HG02938 (cell line): ENCODE measurements at regions not wholly inside any gene's neighbourhood (a gene's known extent, or its start where the extent isn't known, plus 50 kb on each side); places are given as distances from the start of the nearest gene placed in this dataset.
A peak's percentile ranks its signal among the peaks of the same experiment; 100 is the strongest.

ENCODE experiments used
- ATAC-seq: cut with Tn5 transposase; IDR thresholded peaks from one replicate; pipeline ENCODE4 v1.9.1; 2021; ENCODE audit warnings: mild to moderate bottlenecking, moderate library complexity; ENCODE audit not compliant: unreplicated experiment

DNA sequence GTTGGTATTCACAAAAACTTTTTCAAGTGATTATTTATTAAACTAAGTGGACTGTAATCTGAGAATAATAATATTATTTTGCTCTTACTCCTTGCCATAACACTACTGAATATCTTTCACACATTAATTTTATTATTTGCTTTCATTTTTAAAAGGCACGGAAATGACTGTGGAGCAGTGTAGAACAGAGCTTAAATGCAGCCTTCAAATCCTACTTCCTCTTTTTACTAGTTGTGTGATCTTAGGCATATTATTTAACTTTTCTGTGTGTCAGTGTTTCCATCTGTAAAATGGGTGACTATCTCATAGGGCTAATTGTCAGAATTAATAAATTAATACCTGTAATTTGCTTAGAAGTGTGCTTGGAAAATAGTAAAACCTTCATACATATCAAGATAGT, 55.5 kb upstream of the SLC8A1 start:
- peak; percentile 93 for ATAC-seq

DNA sequence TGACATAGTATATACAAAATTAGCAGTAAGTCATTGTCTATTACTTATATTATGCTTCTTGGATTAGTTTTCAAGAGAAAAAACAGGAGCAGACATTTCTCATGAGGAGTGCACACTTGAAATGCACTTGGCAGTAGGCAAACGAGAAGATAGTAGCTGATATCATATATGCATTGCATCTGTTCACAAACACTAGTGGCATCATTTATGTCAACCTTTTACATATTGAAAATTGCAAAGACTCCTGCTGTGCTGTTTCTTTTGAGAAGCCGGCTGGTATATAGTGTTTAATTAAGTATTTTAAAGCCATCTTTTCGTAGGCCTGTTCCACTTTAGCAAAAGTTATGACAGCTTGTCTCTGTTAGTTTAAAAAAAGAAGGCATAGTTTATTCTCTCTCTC, 58.4 kb upstream of the SLC8A1 start:
- no peak for ATAC-seq

DNA sequence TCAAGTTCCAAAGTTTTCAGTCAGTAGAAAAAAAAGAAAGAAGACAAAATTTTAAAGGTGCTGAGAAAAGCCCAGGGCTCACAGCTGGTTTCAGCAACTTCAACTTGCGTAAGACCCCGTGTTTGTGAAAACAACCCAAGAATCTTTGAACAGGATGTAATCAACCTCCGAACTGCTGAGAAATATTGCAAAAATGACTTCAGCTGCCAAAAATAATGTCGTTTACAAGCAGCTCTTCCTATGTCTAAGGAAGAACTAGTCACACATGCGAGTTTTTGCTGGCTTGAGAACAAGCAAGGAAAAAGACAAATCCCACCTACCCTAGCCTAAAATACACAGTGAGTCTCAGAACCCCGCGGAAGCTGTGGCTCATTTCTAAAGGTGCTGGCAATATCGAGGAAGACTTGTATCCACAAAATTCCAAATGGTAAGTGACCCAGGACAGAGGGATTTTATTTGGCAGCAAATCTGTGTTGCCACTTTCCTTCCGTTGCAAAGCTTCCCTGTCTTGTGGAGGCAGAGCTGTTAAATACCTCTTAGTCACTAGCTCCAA, 59.8 kb upstream of the SLC8A1 start:
- no peak for ATAC-seq

DNA sequence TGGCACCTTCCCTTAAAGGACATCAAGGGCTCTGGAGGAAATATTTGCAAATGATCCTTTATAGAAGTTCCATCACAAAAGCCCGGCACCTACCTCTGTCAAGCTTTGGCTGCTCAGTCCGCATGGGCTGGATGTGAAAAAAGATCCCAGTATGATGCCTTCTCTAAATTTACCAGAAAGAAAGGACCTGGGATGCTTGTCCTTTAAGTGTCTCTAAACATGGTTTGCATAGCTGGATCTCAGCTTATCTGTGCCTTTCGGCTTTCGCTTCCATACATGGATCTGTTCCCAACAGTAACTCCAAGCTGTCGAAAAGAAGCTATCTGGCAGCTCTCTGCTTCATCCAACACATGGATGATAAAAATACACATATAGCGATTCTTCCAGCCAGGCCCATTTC, 60.4 kb upstream of the SLC8A1 start:
- no peak for ATAC-seq

DNA sequence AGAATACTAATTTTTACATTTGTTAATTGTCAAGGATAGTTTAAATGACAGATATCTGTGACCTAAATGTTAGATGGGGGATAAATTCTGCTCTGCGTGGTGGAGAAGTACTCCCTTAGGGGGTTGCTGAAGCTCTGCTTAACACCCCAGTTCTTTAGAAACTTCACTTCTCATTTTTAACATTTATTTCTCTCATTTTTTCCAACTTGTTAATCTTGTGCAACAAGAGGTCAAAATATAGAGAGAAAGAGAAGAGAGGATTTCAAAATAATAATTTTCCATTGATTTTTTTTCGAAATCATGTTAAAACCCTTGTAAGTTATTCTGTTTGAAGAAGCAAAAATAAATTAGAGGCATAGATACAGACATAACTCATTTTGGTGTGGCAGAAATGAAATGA, 61.3 kb upstream of the SLC8A1 start:
- ATAC-seq = no peak

DNA sequence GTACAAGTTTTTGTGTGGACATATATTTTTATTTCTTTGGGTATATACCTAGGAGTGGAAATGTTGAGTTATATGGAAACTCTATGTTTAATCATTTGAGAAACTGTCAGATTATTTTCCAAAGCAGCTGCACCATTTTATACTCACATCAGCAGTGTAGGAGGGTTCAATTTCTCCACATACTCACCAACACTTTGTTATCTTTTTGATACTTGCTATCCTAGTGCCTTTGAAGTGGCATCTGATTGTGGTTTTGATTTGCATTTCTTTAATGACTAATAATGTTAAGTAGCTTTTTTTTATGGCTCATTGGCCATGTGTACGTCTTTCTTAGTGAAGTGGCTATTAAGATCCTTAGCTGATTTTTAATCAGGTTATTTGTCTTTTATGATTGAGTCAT, 64.7 kb upstream of the SLC8A1 start:
- no peak for ATAC-seq

DNA sequence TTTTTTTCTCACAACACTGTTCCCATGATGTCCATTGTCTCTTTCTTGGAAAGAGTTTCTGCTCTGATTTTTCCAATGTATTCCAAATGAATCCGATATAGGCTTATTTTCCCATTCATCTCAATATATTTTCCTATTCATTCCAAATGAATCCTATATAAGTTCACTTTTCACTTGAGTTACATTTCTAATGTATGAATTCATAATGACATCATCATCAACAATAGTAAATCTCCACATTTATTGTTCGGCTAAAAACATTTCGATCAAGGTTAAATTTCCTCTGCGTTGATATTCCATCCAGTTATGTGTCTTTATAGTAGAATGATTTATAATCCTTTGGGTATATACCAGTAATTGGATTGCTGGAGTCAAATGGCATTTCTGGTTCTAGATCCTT, 76.7 kb upstream of the SLC8A1 start:
- no peak for ATAC-seq

DNA sequence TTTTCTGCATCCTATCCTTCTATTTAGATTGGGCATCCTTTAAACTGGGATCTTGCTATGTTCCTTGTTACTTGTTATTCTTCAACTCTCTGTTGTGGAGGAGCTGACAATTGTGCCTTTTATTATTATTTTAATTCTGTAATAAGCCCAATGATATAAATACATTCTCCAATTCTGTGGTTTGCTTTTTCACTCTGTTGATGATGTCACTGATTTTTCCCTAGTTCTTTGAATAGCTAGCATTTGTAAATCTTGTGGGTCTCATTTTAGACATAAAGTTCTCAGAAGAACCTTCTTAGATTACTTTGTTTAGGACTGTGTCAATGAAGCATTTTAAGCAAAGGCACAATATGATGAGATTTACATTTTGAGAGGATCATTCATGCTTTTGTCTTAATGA, 79.5 kb upstream of the SLC8A1 start:
- no peak for ATAC-seq

DNA sequence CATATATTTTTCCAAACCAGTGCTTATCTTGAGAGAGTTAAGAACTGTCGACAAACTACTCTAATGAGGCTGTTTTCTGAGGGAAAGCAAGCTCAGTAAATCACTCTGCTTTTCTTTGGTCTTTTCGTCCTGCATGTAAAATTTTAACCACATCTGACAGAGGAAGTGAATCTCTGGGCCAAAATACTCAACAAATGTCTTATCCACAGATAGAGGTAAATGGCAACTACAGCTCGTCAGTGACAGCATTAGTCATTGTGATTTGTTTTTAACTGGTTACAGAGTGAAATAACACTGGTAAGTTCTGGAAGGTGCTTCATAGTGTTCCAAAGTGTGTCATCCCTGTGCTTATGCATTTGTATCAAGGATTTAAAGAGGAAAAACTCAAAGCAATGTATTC, 82.6 kb upstream of the SLC8A1 start:
- no peak for ATAC-seq

DNA sequence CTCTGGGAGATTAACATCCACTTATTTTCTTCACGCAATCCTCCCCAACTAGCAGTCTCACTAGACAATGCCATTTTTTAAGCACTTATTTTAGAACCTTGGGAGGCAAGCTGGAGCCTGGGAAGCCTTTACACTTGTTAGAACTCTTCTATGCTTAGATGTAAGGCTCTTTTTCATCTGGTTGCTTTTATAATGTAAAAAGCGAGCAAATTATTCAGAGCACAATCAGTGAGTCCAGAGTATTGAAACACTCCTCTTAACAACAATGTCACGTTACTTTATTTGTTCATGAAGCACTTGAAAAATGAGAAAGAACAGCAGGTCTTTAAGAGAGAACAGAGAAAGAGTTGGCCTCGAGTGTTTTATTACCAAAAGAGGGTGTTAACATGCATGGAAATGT, 84.1 kb upstream of the SLC8A1 start:
- ATAC-seq = no peak

DNA sequence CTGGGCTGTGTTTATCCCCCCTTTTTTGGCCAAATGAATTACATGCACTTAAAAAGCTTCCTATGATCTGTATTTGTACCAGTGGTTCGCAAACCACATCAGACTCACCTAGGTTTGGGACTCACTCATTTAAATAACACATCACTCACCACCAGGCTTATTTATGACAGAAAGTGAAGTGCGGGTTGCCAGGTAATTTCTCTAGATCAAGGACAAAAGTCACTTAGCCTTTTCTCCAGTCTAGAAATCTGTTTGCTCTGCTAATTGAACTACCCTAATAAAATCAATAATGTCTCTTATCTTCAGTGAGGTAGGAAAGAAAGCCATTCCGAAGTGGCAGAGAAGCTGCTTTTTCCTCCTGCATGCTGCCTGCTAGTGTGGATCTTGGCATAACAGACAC, 88.1 kb upstream of the SLC8A1 start:
- ATAC-seq = no peak

DNA sequence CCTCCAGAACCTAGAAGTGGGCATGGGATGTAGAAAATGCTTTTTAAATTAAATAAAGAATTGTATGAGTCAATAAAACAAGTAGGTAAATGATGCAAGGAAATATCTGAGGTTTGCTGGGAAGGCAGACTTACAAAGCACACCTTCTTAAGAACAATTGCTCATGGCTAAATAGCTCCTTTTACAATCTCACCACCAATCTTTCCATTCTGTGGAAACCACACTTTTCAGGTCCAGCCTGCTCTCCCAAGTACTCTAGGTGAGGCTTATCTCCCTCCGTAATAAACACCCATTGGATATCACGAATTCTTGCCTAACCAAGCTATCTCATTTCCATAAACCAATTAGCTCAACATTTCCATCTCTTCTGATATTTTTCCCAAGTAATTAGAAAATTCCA, 91.5 kb upstream of the SLC8A1 start:
- ATAC-seq = no peak

DNA sequence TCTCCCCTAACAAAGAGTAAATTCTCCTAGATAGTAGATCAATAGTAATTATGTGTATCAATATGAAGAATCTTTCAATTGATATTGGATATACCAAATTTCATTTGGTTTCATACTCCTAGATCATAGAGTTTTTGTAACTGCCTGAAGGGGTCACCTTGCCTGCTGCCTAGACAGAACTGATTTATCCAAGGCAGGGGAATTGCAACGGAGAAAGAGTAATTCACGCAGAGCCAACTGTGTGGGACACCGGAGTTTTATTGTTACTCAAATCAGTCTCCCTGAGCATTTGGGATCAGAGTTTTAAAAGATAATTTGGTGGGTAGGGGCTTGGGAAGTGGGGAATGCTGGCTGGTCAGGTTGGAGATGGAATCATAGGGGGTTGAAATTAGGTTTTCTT, 92.2 kb upstream of the SLC8A1 start:
- ATAC-seq = no peak

DNA sequence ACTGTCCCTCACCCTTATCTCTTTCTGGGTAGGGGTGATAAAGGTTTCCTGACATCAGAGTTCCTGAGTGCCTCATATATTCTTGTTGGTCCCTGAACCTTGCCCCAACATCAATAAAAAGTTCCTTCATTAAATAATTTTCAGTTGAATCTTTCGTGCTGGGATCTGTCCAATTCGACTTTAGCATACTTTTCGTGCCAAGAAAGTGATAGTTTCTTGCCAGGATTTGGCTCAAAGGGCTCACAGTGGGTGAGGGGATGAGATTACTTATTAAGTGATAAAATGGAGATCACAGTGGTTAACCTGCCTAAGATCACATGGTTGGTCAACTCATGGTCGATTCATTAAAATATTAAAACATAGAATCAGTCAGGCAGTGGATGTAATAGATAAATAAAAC, 93.8 kb upstream of the SLC8A1 start:
- no peak for ATAC-seq

DNA sequence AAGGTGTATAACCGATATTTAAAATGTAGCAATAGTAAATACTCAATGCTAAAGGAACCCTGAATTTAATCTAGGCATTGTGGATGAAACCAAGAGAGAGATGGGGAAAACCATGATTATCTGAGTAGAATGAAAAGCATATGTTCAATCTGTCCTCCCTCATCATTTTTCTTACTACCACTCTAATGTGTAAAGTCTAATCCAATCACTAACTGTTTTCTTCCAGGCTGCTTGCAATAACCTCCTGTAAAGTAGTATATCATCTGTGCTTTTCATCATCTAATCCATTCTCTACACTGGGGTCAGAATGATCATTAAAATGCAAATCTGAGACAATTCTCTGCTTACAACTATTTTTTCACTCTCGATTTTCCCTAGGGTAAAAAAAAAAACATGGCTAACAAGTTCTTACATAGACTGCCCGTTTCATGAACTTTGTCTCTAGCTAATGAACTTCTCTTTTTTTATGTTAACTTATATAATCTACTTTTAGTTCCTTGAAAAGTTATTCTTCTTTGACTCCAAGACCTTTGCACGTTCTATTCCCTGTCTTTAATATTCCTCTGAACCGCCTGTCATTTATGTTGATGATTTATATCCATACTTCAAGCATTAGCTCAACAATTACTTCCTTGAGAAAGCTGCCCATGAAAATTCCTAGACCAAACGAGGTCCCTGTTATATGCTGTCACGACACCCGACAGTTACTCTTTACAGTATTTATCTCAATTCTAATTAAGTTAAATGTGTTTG, 94.7 kb upstream of the SLC8A1 start:
- no peak for ATAC-seq

DNA sequence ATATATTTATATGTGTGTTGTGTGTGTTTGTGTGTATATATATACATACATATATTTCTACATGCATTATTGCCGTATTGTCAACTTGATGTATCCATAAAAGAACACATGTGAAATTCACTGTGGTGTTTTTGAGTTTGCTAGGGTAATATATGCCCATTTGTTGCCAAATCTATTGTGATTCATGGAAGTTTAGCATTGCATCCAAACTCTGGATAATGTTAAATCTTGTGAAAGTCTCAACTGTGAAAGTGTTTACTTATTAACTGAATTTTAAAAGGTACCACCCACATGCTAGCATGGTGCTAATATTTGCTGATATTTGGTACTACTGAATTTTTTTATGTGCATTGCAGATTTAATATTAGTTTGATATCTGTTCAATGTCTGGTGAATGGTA, 96.6 kb upstream of the SLC8A1 start:
- no peak for ATAC-seq

DNA sequence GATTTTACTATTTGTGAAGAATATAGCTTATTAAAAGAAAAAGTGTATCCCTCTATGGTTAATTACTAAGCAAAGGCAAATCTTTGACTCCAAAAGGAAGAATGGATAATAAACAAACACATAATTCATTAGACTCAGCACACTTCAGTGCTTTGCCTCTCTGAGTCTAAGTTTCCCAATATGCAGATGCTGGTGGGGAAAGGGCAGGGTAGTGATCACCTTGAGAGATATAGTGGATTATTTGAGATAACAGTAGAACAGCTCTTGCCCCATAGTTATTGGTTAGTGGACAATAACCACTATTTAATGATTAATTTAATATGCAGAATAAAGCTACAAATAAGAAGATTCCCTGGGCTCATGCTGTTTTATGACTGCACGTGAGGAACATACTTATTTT, 98.2 kb upstream of the SLC8A1 start:
- no peak for ATAC-seq

DNA sequence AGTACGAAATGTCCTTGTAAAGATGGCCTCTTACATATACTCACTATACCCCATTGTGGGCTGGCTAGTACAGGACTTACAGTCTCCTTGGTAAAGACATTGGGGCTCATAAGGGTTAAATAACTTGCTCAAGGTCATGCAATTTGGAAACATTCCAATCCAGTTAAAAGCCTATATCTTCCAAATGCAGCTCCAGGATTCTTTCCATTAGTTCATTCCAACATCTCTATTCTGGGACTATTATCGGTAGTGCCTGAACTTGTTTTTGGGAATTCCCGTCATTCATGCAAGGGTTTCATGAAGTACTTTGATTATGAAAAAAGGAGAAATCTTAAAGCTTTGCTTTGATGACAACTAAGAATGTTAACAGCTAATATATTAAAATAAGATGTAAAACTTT, 99.2 kb upstream of the SLC8A1 start:
- ATAC-seq = no peak

DNA sequence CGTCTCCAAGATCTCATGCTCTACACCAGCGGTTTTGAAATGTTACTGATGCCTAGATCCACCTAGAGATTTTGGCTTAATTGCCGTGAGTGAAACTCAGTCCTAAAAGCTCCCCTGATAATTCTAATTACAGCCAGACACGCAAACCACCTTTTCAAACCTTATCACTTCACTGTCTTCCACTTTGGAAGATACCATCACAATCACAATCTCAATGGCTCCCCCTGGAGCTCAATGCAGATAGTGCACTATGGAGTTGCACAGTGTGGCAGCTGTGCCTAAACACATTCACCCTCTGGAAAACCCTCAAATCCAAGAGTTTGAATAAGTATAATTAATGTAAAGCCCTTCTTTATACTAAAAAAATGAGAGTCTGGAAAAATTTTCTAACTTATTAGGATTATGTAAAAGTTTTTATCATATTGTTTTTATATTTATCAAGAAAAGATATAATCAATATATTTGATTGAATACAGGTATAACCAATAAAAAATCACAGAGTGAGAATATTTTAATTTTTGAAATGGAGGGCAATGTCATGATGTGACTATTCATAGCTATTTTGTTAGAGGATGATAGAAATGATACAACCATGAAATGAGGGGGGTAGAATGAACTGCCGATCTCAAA, 102.9 kb upstream of the SLC8A1 start:
- ATAC-seq = peak; percentile 82

DNA sequence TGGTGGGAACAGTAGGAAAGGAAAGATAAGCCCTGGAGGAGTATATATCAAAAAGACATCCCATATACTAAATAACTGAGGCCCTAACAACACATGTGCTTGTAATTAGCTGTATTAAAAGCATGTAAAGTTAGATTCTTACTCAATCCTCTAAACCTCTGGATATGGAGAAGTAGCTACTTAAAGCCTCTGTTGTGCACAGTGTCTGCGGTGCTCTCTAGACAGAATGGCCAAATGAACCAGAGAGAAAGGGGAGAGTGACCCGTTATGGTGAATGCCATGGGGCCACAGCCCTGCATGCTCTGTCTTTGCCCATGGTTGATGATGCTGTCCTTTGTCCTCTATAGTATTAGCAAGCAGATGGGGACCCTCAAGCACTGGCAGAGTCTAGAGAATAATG, 104.4 kb upstream of the SLC8A1 start:
- ATAC-seq = no peak

DNA sequence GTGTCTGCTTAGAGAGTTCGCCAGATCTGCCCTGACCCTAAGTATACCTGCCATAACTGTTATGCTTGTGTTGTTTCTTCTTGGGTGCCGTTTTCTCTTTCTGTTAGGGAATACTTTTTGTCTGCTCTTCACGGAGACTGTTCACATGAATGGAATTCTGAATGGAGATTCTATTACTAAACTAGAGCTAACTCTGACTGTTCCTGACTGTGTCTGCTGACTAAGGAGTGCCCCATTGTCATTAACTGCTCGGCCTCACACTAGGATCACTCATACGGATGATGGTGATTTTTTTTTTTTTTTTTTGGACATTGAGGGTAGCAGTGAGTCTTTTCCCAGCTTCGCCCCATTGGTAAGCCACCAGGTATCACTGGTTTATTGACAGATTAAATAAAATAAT, 104.8 kb upstream of the SLC8A1 start:
- ATAC-seq = no peak

DNA sequence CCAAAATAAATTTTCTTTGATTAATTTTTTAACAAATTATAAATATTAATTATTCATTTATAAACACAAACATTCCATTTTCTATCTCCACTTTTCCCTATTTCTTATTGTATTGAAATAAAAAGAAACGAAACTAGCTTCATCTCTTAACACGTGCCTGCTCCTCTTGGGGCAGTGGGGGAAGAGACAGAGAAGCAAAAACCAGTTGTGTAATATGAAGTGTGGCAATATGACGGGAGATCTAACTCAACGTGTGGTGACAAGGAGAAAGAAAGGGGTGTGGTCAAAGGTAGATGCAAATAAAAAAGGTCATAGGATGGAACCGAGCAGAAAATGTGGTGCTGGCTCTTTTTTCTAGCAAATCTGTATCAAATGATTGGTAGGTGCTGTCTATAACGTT, 106.9 kb upstream of the SLC8A1 start:
- ATAC-seq = no peak

DNA sequence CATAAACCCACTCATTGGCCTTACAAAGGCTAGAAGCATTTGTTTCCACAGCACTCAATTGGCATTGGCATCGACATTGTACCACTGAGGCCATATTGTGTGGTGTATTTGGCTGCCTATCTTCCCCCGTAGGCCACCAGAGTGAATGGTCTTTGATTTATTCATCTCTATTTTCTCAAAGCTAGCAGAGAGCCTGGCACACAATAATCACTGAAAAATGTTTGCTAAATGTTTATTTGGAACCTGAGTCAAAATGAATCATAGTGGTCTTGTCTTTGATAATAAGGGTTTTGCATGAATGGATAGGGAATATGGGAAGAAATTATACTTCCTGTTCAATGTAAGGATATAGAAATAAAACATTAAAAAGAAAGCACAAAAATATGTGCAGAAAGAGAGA, 107.3 kb upstream of the SLC8A1 start:
- no peak for ATAC-seq
